ENCODE measurements at regions not wholly inside any gene's neighbourhood (a gene's known extent, or its start where the extent isn't known, plus 50 kb on each side); places are given as distances from the start of the nearest gene placed in this dataset.

DNA sequence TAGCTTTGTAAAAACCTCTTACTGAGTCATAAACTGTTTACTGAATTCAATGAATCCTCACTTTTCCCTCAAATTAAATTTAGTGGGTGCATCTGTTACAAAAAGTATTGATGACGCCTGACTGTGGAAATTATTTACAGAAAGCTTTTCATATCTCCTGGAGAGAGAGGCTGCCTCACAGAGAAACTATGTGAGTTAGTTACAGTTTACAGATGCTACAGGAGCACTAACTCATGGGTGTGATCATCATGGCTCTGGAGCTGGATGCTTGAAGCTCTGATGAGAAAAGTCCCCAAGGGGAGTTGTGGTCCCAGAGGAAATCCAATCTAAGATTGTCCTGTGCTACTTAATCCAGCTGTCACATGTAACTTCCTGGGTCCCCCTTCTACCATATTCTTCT is 590.8 kb downstream of the LMO7 start:
- no peaks in the 10 kb centered on the region for H3K27me3 ChIP-seq
- H3K4me1 ChIP-seq = no peaks in the 10 kb centered on the region
- no peak overlapping the region for H3K27ac ChIP-seq
- no peak overlapping the region for H3K4me3 ChIP-seq
- no peaks in the 10 kb centered on the region for H3K9me3 ChIP-seq
- no peaks in the 10 kb centered on the region for H3K36me3 ChIP-seq
- DNase-seq = no peak
- TF ChIP-seq POLR2A (IDR thresholded peaks at IDR 0.05) (no peak), CTCF (IDR thresholded peaks at IDR 0.05) (no peak)

DNA sequence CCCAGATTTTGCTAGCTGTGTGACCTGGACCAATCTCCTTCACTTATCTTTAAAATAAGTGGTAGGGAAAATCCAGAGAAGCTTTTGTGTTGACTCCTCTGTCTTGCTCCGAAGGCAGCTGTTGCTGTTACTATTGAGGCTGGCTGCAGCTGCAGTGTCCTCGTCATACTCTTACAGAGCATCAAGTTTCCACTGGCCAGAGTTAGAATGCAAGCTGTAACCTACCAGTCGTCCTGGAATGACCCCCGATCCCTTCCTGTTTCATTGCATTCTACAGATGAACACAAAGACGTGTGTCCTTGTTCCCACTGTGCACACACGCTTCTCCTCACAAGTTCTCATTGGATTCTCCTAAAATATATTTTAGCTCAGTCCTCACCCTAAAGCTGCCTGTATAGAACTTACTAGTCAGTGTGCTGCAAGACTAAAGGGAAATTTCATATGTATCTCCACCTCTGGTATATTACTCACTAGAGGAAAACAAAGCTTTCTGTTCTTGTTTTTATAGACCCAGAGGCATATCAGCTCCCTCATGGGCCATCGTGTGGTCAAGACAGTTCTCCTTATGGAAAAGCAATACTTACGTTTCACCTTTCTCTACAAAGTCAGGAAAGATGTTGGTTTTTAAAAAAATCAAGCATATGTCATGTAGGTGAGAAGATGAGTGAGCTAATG is 589.8 kb downstream of the LMO7 start:
- Histone ChIP-seq H3K36me3 (no peaks in the 10 kb centered on the region), H3K4me1 (no peaks in the 10 kb centered on the region), H3K27ac (peak overlapping the region in 1 of 4 donors; percentile 33), H3K4me3 (no peak overlapping the region), H3K27me3 (no peaks in the 10 kb centered on the region), H3K9me3 (no peaks in the 10 kb centered on the region)
- DNase-seq = no peak
- TF ChIP-seq CTCF (IDR thresholded peaks at IDR 0.05) (no peak), POLR2A (IDR thresholded peaks at IDR 0.05) (no peak)

GRCh38 chr13:76223999-76224398 is 587.9 kb downstream of the LMO7 start:
- TF ChIP-seq POLR2A (IDR thresholded peaks at IDR 0.05) (no peak), CTCF (IDR thresholded peaks at IDR 0.05) (no peak)
- Histone ChIP-seq H3K9me3 (no peaks in the 10 kb centered on the region), H3K4me3 (no peak overlapping the region), H3K4me1 (no peaks in the 10 kb centered on the region), H3K27ac (no peak overlapping the region), H3K27me3 (no peaks in the 10 kb centered on the region), H3K36me3 (no peaks in the 10 kb centered on the region)
- DNase-seq = no peak

DNA sequence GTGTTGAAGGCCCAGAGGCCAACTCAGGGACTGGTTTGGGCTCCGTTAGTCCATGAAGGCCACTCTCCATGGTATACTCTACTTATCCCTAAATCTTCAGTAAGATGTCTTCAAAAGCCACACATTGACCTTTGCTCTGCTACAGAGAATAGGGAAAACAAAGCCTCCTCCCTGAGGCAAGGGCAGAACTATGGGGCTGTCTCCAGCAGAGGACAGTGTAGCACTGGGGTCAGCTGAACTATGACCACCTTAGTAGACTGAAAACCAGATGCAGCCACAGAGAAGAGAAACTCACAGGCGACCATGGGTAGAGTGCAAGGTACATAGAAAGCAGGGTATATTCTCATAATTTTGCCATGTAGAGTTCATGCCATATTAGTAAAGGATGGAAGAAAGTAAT is 587.4 kb downstream of the LMO7 start:
- DNase-seq = no peak
- H3K27ac ChIP-seq = no peak overlapping the region
- H3K4me3 ChIP-seq = no peak overlapping the region
- no peaks in the 10 kb centered on the region for H3K4me1 ChIP-seq
- H3K9me3 ChIP-seq = no peaks in the 10 kb centered on the region
- no peaks in the 10 kb centered on the region for H3K36me3 ChIP-seq
- TF ChIP-seq CTCF (IDR thresholded peaks at IDR 0.05) (no peak), POLR2A (IDR thresholded peaks at IDR 0.05) (no peak)
- no peaks in the 10 kb centered on the region for H3K27me3 ChIP-seq

DNA sequence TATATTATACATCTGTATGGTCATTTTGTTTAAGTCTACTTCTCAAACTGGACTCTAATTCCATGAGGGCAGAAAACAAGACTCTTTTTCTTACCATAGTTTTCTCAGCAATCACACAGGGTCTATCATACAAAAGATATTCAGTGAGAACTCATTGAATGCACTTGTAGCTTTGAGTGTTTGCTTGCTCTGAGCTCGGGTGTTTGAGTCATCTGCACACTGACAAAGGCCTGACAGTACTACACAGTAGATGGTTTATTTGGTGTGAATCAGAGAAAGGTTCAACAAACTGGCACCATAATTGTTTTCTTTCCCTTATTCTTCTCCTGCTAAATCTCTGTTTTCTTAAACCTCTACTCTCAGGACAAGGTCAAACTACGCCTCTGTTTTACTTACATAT is 586.4 kb downstream of the LMO7 start:
- no peak for TF ChIP-seq POLR2A (IDR thresholded peaks at IDR 0.05)
- H3K36me3 ChIP-seq = no peaks in the 10 kb centered on the region
- no peaks in the 10 kb centered on the region for H3K4me1 ChIP-seq
- H3K4me3 ChIP-seq = no peak overlapping the region
- no peak for DNase-seq
- H3K27me3 ChIP-seq = no peaks in the 10 kb centered on the region
- H3K9me3 ChIP-seq = no peaks in the 10 kb centered on the region
- H3K27ac ChIP-seq = no peak overlapping the region

- no peaks in the 10 kb centered on the region for H3K9me3 ChIP-seq
- no peak overlapping the region for H3K4me3 ChIP-seq
- no peak overlapping the region for H3K27ac ChIP-seq
- TF ChIP-seq POLR2A (IDR thresholded peaks at IDR 0.05) = no peak
- TF ChIP-seq CTCF (IDR thresholded peaks at IDR 0.05) = no peak
- no peak for DNase-seq
- H3K27me3 ChIP-seq = no peaks in the 10 kb centered on the region
- no peaks in the 10 kb centered on the region for H3K4me1 ChIP-seq
- no peaks in the 10 kb centered on the region for H3K36me3 ChIP-seq
Observed at GRCh38 chr13:76216729-76217128, 580.6 kb downstream of the LMO7 start.

All from Peyer's patch (tissue), 4 donors.